Thyroid gland (tissue), 4 donors: ENCODE measurements at regions not wholly inside any gene's neighbourhood (a gene's known extent, or its start where the extent isn't known, plus 50 kb on each side); places are given as distances from the start of the nearest gene placed in this dataset.

ENCODE experiments used
- DNase-seq, 2 donors: peaks; one replicate each; pipeline ENCODE4 v3.0.0-alpha.2; 2019
- H3K27ac ChIP-seq, 3 donors: fragments of 200-600 bp; sonication (generic); 1 replicate in 2 of 3; 2 replicates in 1 of 3; pipeline ENCODE4 v1.5.1; 2016 to 2019; ENCODE audit warnings: mild to moderate bottlenecking in 1 of 3, moderate library complexity in 1 of 3
- H3K27me3 ChIP-seq: fragments of 200-600 bp; sonication (generic); one replicate; pipeline ENCODE4 v1.5.1; 2019
- H3K36me3 ChIP-seq, 2 donors: fragments of 200-600 bp; sonication (generic); one replicate each; pipeline ENCODE4 v1.5.1; 2016 to 2019
- H3K4me1 ChIP-seq, 2 donors: fragments of 200-600 bp; sonication (generic); one replicate each; pipeline ENCODE4 v1.5.1; 2017 to 2019
- H3K4me3 ChIP-seq, 3 donors: fragments of 200-600 bp; sonication (generic); replicated peaks in 1 of 3; 1 replicate in 2 of 3; 2 replicates in 1 of 3; pipeline ENCODE4 v1.5.1; 2016; ENCODE audit warnings: mild to moderate bottlenecking in 1 of 3
- H3K9me3 ChIP-seq: fragments of 200-600 bp; sonication (generic); one replicate; pipeline ENCODE4 v1.5.1; 2017
- POLR2A ChIP-seq, 2 donors: fragments of 450-650 bp; IDR thresholded peaks; one replicate each; pipeline ENCODE4 v1.6.1; 2017; ENCODE audit warnings: antibody characterized with exemption in 2 of 2, mild to moderate bottlenecking in 2 of 2, moderate library complexity in 1 of 2
- WGBS, 2 donors: methylation state at CpG; one replicate each; pipeline ENCODE4 v1.1.5; 2017; 5-methylcytosine and 5-hydroxymethylcytosine counted together
- intact Hi-C: fragments of 100-400 bp; cut with DNase I; formaldehyde crosslinking; loops from one replicate; pipeline ENCODE4 v1.15.1; 2023
- TF ChIP-seq, protein P1 (sequence below), 6 experiments: fragments of 200-600 bp in 3 of 6; fragments of 450-650 bp in 3 of 6; sonication (generic) in 3 of 6; IDR thresholded peaks; one replicate each; pipeline ENCODE4 v1.5.1; 2016 to 2019; ENCODE audit warnings: antibody characterized with exemption in 6 of 6, mild to moderate bottlenecking in 2 of 6, inconsistent platforms in 1 of 6, moderate library complexity in 1 of 6

DNA sequence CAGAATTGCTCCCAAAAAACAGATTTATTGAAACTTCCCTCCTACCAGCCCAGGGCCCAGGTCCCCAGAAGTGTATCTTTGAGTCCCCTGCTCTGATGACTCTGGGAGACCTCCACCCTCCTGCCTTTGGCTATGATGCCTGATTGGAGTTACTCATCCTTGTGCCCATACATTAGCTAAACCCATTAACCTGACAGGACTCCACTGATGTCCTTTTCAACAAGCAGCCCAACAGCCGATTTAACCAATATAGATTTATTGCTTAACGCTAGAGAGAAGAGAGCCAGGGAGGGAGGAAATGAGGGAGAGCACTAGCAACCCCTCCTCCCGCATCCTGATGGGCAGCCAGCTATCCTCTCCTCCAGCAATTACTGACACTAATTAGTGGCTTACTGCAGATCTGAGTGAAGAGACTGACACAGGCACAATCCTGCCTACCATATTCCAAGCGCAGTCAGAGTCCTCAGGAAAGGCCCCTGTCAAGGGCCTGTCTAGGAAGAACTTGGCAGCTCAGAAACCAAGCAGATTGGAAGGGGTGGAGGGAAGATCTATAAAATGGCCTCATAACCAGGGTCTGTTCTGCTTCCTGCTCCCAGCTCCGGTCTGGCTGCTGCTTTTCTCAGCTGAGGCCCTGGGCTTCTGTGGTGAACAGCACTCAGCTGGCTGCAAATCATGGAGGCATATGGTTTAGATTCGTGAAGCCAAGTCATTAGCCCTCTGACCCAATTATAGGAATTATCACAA, 484.5 kb upstream of the DAB1 start:
- TF ChIP-seq POLR2A (IDR thresholded peaks at IDR 0.05): no peak
- TF ChIP-seq, protein P1, sequence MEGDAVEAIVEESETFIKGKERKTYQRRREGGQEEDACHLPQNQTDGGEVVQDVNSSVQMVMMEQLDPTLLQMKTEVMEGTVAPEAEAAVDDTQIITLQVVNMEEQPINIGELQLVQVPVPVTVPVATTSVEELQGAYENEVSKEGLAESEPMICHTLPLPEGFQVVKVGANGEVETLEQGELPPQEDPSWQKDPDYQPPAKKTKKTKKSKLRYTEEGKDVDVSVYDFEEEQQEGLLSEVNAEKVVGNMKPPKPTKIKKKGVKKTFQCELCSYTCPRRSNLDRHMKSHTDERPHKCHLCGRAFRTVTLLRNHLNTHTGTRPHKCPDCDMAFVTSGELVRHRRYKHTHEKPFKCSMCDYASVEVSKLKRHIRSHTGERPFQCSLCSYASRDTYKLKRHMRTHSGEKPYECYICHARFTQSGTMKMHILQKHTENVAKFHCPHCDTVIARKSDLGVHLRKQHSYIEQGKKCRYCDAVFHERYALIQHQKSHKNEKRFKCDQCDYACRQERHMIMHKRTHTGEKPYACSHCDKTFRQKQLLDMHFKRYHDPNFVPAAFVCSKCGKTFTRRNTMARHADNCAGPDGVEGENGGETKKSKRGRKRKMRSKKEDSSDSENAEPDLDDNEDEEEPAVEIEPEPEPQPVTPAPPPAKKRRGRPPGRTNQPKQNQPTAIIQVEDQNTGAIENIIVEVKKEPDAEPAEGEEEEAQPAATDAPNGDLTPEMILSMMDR (IDR thresholded peaks at IDR 0.05): no peak
- WGBS, 2 donors: 72 to 81% methylated on average over 5 to 6 of the region's 6 CpGs

DNA sequence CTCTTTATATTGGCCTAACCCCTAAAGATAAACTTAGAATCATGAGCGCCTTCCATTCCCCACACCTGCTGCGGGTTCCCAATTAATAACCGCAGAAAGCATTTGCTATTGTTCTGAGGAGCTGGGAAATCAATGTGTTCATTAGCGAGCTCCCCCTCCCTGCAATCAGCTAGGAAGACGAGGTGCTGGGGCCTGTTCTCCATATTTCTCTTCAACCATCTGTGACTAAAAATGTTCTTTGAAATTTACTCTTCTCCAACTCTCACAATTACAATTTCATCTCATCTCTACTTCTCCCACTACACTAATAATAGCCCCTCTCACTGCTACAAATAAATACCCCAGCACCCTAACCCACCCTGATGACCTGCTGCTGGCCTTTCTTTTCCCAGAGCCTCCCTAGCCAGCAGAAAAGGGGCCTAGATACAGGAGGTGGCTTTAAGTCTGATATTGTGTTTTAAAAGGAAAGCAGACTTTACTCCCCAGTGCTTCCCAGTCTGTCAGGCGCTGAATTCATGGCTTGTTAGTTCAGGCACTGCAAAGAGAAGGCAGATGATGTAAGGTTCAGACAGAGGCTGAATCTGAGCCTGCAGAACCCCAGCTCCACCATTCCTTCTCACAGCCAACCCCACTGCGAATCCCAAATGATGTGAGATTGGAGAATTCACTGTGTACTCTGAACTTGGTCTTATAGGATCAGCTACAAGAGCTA, 477.5 kb upstream of the DAB1 start:
- no peak for DNase-seq
- H3K9me3 ChIP-seq: no peaks in the 10 kb centered on the region
- H3K27ac ChIP-seq: no peak overlapping the region
- H3K36me3 ChIP-seq: no peaks in the 10 kb centered on the region
- no peak overlapping the region for H3K4me3 ChIP-seq
- 76 to 84% methylated on average over 7 of the region's 7 CpGs for WGBS, 2 donors
- TF ChIP-seq, protein P1 (IDR thresholded peaks at IDR 0.05): no peak
- TF ChIP-seq POLR2A (IDR thresholded peaks at IDR 0.05): no peak
- H3K4me1 ChIP-seq: no peaks in the 10 kb centered on the region
- no peaks in the 10 kb centered on the region for H3K27me3 ChIP-seq
- intact Hi-C loops: no loop called here

More for the DNA sequence above, 484.5 kb upstream of the DAB1 start:
- no peak for DNase-seq
- Histone ChIP-seq H3K4me3 (no peak overlapping the region), H3K27me3 (no peaks in the 10 kb centered on the region), H3K36me3 (no peaks in the 10 kb centered on the region), H3K27ac (no peak overlapping the region), H3K4me1 (no peaks in the 10 kb centered on the region), H3K9me3 (no peaks in the 10 kb centered on the region)
- intact Hi-C loops: no loop called here

DNA sequence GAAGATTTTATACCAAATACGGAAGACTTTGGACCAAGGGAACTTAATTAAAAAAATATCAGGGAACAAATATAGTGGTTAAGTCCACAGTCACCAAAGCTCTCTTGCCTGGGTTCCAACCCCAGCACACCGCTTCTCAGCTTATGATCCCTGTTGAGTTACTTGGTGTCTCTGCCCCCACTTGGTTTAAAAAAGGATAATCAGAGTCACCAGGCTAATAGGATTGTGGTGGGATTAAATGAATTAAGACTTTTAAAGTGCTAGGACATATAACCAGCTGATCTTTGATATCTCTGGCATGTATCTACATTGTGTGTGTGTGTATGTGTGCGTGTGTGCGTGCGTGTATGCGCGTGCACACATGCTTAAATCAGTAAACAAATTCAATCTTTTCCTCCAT, 474.7 kb upstream of the DAB1 start:
- TF ChIP-seq, protein P1 (IDR thresholded peaks at IDR 0.05): no peak
- no peak for TF ChIP-seq POLR2A (IDR thresholded peaks at IDR 0.05)
- H3K27me3 ChIP-seq: no peaks in the 10 kb centered on the region
- DNase-seq: no peak
- no peaks in the 10 kb centered on the region for H3K36me3 ChIP-seq
- WGBS, 2 donors: 86 to 95% methylated on average over 7 of the region's 7 CpGs
- no peak overlapping the region for H3K27ac ChIP-seq
- no peaks in the 10 kb centered on the region for H3K4me1 ChIP-seq
- no peaks in the 10 kb centered on the region for H3K9me3 ChIP-seq
- H3K4me3 ChIP-seq: no peak overlapping the region
- intact Hi-C loops: no loop called here

DNA sequence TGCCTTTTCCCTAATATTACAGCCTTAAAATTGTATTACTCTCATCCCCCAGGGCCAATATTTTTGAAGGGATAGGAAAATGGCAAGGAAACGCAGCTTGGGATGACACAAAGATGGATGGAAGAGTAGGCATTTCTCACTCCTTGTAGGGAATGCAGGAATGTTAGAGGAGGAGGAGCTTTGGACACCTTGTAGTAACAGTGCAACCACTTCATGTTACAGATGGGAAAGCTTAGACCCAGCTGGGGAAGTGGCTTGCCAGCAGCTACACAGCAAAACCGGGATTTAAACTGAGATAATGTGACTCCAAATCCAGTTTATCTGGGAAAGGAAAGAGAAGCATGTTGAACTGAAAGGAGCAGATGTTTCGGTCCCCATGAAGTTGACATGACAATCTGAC, 473.7 kb upstream of the DAB1 start:
- no peak for DNase-seq
- WGBS, 2 donors: 43 to 45% methylated on average over 3 of the region's 3 CpGs
- TF ChIP-seq POLR2A (IDR thresholded peaks at IDR 0.05): no peak
- TF ChIP-seq, protein P1 (IDR thresholded peaks at IDR 0.05): no peak
- no peaks in the 10 kb centered on the region for H3K4me1 ChIP-seq
- no peaks in the 10 kb centered on the region for H3K27me3 ChIP-seq
- intact Hi-C loops: no loop called here
- H3K4me3 ChIP-seq: no peak overlapping the region
- no peaks in the 10 kb centered on the region for H3K9me3 ChIP-seq
- H3K36me3 ChIP-seq: no peaks in the 10 kb centered on the region
- no peak overlapping the region for H3K27ac ChIP-seq

DNA sequence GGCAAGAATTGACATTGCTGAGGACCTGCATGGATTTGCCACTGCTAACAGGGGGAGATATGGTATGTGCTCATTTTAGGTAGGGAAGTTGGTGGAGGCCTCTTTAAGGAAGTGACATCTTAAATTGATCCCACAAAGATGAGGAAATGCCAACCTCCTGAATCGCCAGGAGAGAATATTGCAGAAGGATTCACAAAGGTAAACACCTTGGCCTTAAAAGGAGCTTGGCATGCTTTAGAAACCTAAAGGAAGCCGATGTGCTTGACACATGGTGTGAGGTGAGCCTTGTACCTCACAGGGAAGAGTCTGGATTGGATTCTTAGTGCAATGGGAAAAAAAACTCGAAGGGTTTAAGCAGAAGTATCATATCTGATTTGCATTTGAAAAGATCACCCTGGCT, 470.5 kb upstream of the DAB1 start:
- Histone ChIP-seq H3K4me3 (no peak overlapping the region), H3K27ac (no peak overlapping the region), H3K4me1 (no peaks in the 10 kb centered on the region), H3K36me3 (no peaks in the 10 kb centered on the region), H3K9me3 (no peaks in the 10 kb centered on the region), H3K27me3 (no peaks in the 10 kb centered on the region)
- TF ChIP-seq, protein P1 (IDR thresholded peaks at IDR 0.05): no peak
- no peak for TF ChIP-seq POLR2A (IDR thresholded peaks at IDR 0.05)
- intact Hi-C loops: no loop called here
- WGBS, 2 donors: 50% methylated on average over 3 of the region's 3 CpGs
- no peak for DNase-seq
